ENCODE measurements at regions not wholly inside any gene's neighbourhood (a gene's known extent, or its start where the extent isn't known, plus 50 kb on each side); places are given as distances from the start of the nearest gene placed in this dataset.
"Not testable (repeated sequence)": the region's sequence is repeated elsewhere in the genome, so short reads cannot be mapped to it uniquely, and the experiment has no call there.

GRCh38 chr3:125831005-125831750 is 137.8 kb upstream of the ROPN1B start:
- not testable (repeated sequence) for DNase-seq

DNA sequence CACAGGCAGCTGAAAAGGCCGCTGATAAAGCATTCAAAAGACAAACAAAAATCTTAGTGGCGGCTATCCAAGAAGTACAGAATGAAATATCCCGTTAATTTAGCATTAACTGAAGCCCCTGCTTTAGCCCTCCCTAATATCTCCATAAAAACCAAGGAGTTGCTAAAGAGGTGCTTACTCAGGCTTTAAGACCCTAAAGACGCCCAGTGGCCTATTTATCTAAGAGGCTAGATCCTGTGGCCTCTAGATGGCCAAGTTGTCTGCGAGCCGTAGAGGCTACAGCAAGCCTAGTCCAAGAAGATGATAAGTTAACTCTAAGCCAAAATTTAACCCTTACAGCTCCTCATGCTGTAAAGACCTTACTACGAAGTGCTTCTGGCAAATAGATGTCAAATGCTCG is 133.4 kb upstream of the ROPN1B start:
- not testable (repeated sequence) for DNase-seq

- DNase-seq = peak; percentile 63
These were observed 132.9 kb upstream of the ROPN1B start for GRCh38 chr3:125836011-125836551.

DNA sequence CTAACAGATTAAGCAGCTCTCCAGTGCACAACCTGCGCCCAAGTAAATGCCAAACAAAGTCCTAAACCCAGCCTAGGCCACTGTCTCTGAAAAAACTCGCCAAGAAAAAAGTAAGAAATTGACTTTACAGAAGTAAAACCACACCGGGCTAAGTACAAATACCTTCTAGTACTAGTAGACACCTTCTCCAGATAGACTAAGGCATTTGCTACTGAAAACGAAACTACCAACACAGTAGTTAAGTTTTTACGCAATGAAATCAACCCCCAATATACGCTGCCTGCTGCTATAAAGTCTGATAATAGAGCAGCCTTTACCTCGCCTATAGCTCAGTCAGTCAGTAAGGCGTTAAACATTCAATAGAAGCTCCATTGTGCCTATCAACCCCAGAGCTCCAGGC is 132.2 kb upstream of the ROPN1B start:
- not testable (repeated sequence) for DNase-seq

DNA sequence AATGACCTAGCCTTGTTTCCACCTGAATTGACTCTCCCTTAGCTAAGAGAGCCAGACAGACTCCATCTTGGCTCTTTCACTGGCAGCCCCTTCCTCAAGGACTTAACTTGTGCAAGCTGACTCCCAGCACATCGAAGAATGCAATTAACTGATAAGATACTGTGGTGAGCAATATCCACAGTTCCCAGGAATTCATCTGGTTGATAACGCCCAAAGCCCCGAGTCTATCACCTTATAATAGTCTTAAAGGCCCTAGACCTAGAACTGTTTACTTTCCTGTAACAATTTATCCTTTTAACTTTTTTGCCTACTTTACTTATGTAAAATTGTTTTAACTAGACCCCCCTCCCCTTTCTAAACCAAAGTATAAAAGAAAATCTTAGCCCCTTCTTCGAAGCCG is 130.1 kb upstream of the ROPN1B start:
- DNase-seq = not testable (repeated sequence)

DNA sequence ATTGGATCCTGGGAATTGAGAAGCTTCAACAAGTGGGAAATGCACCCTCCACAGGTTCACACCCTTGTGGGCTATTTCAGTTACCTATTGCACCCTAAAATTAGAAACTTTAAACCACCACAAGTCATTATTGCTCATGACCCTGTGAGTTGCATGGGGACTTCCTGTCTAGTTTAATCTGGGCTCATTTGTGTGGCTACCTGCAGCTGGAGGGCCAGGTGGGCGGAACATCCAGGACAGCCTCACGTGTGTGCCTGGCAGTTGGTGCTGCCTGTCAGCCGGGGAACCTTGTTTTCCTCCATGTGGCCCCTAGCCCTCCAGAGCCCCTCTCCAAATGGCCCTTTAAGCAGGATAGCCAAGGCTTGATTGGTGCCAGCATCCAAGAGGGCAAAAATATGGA is 128.5 kb upstream of the ROPN1B start:
- DNase-seq = not testable (repeated sequence)

GRCh38 chr3:125847966-125848365 is 121.0 kb upstream of the ROPN1B start:
- not testable (repeated sequence) for DNase-seq

GRCh38 chr3:125855006-125855405 is 114.0 kb upstream of the ROPN1B start:
- not testable (repeated sequence) for DNase-seq

- DNase-seq = not testable (repeated sequence)
These were observed 108.4 kb upstream of the ROPN1B start for GRCh38 chr3:125860547-125860946.

- DNase-seq = not testable (repeated sequence)
These were observed 106.1 kb upstream of the ROPN1B start for GRCh38 chr3:125862841-125863254.

GRCh38 chr3:125864532-125864931 is 104.4 kb upstream of the ROPN1B start:
- not testable (repeated sequence) for DNase-seq

DNA sequence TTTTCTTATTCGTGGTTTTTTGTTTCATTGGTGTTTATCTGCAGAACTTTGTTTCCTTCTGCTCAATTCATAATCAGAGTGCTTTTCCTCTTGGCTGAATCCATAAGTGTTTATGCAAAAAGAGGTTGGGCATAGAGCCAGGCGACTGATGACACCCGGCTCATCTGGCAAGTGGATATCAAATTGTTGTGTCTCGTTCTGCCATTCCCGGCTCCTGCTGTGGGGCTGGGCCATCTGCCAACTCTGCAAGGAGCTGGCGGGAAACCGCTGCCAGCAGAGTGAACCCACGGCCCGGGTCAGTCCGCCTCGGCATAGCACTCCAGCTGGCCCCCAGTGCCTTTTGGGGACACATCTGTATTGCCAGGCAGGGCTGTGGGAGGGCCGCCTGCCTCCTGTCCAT is 83.0 kb upstream of the ROPN1B start:
- DNase-seq = peak; percentile 98

GRCh38 chr3:125899181-125899580 is 69.8 kb upstream of the ROPN1B start:
- DNase-seq = not testable (repeated sequence)

DNA sequence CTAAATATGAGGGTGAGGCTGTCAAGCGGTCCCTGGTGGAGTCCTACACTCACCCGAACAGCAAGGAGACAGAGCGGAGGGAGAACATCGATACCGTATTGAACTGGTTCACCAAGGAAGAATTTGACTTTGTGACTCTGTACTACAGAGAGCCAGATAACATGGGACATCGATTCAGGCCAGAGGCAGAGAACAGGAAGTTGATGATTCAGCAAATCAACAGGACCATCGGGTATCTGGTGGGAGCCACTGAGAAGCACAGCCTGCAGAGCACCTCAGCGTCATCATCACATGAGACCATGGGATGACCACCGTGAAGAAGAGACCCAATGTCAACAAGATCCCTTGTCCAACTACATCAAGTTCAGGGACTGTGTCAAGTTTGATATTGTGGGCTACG is 67.5 kb upstream of the ROPN1B start:
- DNase-seq = not testable (repeated sequence)

GRCh38 chr3:125903780-125904455 is 65.1 kb upstream of the ROPN1B start:
- not testable (repeated sequence) for DNase-seq

GRCh38 chr3:125907279-125907678 is 61.7 kb upstream of the ROPN1B start:
- peak; percentile 38 for DNase-seq

GRCh38 chr3:125910851-125911250 is 58.1 kb upstream of the ROPN1B start:
- not testable (repeated sequence) for DNase-seq

DNA sequence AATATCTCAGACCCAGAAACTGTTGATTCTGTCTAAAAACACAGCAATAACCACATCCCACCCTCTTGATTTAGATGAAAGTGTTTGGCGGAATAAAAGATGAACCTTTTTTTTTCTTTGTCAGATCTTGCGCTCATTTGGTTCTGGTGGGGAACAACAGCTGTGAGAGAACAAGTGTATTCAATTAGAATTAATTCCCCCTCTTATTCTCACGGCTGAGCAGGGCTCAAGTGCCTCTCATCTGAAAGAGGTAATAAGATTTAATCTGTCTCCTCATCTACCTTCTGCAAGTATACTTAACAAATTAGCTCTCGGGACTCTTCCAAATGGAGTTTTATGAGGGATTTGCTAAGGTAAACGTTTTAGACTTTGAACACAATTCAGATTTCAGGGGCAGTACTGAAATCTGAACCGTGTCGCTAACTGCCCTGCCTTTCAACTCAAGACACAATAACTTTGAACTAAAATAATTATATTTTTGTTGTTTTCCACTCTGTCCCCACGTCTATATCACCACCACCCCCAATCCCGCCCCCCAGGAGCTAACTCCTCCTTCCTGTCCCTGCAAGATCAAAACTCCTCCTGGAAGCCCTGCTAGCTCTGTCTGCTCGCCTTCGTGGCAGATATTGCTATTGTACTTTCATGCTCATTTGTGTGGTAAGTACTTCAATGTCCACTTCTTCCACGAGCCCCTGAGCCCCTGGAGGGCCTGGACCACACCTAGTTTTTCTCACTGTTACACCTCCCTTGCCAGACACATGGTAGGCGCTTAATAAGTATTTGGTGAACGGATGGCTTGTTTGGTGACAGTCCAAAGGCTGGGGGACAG is 54.2 kb upstream of the ROPN1B start:
- DNase-seq = not testable (repeated sequence)

GRCh38 chr3:125915437-125915787 is 53.6 kb upstream of the ROPN1B start:
- not testable (repeated sequence) for DNase-seq

GRCh38 chr3:125915792-125916375 is 53.1 kb upstream of the ROPN1B start:
- peak; percentile 98 for DNase-seq

GRCh38 chr3:125916376-125916978 is 52.5 kb upstream of the ROPN1B start:
- DNase-seq = peak; percentile 96

DNA sequence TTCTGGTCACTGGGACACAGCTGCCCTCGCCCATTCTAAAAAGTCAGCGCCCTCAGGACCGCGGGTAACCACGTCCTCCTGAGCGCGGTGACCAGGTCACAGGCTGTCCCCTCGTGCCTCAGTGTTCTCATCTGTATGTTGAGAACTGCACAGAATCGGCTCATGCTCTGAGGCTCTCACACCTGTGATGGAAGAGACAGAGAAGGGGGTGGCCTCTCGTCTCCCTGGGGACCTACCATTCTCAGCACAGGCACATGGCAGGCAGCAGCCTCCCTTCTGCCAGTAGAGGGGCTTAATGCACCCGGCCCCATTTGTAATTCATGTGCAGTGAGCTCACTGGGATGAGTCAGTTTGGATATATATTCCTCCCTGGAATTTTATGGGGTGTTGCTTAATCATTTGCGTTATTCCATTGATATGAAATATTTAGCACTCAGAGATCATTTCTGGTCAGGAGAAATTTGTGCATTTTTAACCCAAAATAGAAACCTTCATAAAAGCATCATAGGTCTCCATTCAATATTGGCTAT is 51.9 kb upstream of the ROPN1B start:
- DNase-seq = not testable (repeated sequence)
